Astrocyte (in vitro differentiated cells and primary cell): ENCODE measurements at regions not wholly inside any gene's neighbourhood (a gene's known extent, or its start where the extent isn't known, plus 50 kb on each side); places are given as distances from the start of the nearest gene placed in this dataset.

Source experiments
- DNase-seq: peaks from one replicate; pipeline ENCODE4 v3.0.0-alpha.2; 2010; ENCODE audit warnings: low read depth
- FAIRE-seq: peaks from 2 replicates; lab custom pipeline; 2011; peaks lifted over from hg19 to GRCh38; lab: Jason Lieb, UNC
- H2AFZ ChIP-seq: 2 replicates; pipeline ENCODE4 v1.6.0; 2012; ENCODE audit warnings: low read depth, low read length, inconsistent platforms
- H3K27ac ChIP-seq: 2 replicates; pipeline ENCODE4 v1.5.1; 2011; ENCODE audit warnings: low read depth, low read length, inconsistent platforms
- H3K27me3 ChIP-seq: 2 replicates; pipeline ENCODE4 v1.6.0; 2011; ENCODE audit warnings: low read length, inconsistent platforms; ENCODE audit not compliant: insufficient read depth
- H3K36me3 ChIP-seq: 2 replicates; pipeline ENCODE4 v1.5.1; 2011; ENCODE audit warnings: low read length, inconsistent platforms; ENCODE audit not compliant: insufficient read depth
- H3K4me1 ChIP-seq: 2 replicates; pipeline ENCODE4 v1.5.1; 2011; ENCODE audit warnings: low read length, inconsistent platforms; ENCODE audit not compliant: insufficient read depth
- H3K4me2 ChIP-seq: 2 replicates; pipeline ENCODE4 v1.6.0; 2012; ENCODE audit warnings: low read length, inconsistent platforms
- H3K4me3 ChIP-seq: 2 replicates; pipeline ENCODE4 v1.5.1; 2011; ENCODE audit warnings: low read depth, mild to moderate bottlenecking, low read length, inconsistent platforms; ENCODE audit not compliant: insufficient read depth
- H3K79me2 ChIP-seq: 2 replicates; pipeline ENCODE4 v1.6.0; 2012; ENCODE audit warnings: mild to moderate bottlenecking, low read length, inconsistent platforms; ENCODE audit not compliant: insufficient read depth
- H3K9ac ChIP-seq: 2 replicates; pipeline ENCODE4 v1.6.0; 2012; ENCODE audit warnings: mild to moderate bottlenecking, low read length, inconsistent platforms
- H3K9me3 ChIP-seq: 2 replicates; pipeline ENCODE4 v1.5.1; 2012; ENCODE audit warnings: low read depth, mild to moderate bottlenecking, low read length, inconsistent platforms; ENCODE audit not compliant: insufficient read depth
- H4K20me1 ChIP-seq: 2 replicates; pipeline ENCODE4 v1.6.0; 2012; ENCODE audit warnings: low read length, inconsistent platforms; ENCODE audit not compliant: insufficient read depth
- H3K27ac Mint-ChIP-seq: one replicate; pipeline ENCODE4 v1.8.0; 2021; ENCODE audit warnings: mild to moderate bottlenecking, mixed read lengths; ENCODE audit not compliant: unreplicated experiment
- H3K27me3 Mint-ChIP-seq: one replicate; pipeline ENCODE4 v1.8.0; 2021; ENCODE audit warnings: low read depth, mixed read lengths; ENCODE audit not compliant: unreplicated experiment
- H3K36me3 Mint-ChIP-seq: one replicate; pipeline ENCODE4 v1.8.0; 2021; ENCODE audit warnings: low read depth, mixed read lengths; ENCODE audit not compliant: unreplicated experiment
- H3K4me1 Mint-ChIP-seq: one replicate; pipeline ENCODE4 v1.8.0; 2021; ENCODE audit warnings: low read depth, mixed read lengths; ENCODE audit not compliant: unreplicated experiment
- H3K4me3 Mint-ChIP-seq: one replicate; pipeline ENCODE4 v1.8.0; 2021; ENCODE audit warnings: mild to moderate bottlenecking, moderate library complexity, mixed read lengths; ENCODE audit not compliant: unreplicated experiment
- H3K9me3 Mint-ChIP-seq: one replicate; pipeline ENCODE4 v1.8.0; 2021; ENCODE audit warnings: mild to moderate bottlenecking, mixed read lengths; ENCODE audit not compliant: unreplicated experiment
- CTCF ChIP-seq: IDR thresholded peaks from 2 replicates; pipeline ENCODE4 v1.5.1; 2011; ENCODE audit warnings: low read depth, mild to moderate bottlenecking, inconsistent platforms, low read length, moderate library complexity; ENCODE audit not compliant: insufficient read depth
- EZH2 ChIP-seq: IDR thresholded peaks from 2 replicates; pipeline ENCODE4 v1.6.1; 2012; ENCODE audit warnings: mild to moderate bottlenecking, low read length, inconsistent platforms; ENCODE audit not compliant: insufficient read depth

- TF ChIP-seq CTCF (no peak), EZH2 (no peak)
- Mint-ChIP-seq H3K27ac (no peak overlapping the region), H3K9me3 (no peaks in the 10 kb centered on the region), H3K4me1 (peaks cover 11% of the 10 kb centered on the region), H3K27me3 (no peaks in the 10 kb centered on the region), H3K36me3 (no peaks in the 10 kb centered on the region), H3K4me3 (no peak overlapping the region)
- Histone ChIP-seq H3K9ac (no peak overlapping the region), H2AFZ (no peak overlapping the region), H3K79me2 (no peaks in the 10 kb centered on the region), H3K4me1 (no peaks in the 10 kb centered on the region), H3K27me3 (no peaks in the 10 kb centered on the region), H3K4me2 (no peak overlapping the region), H3K9me3 (no peaks in the 10 kb centered on the region), H3K36me3 (no peaks in the 10 kb centered on the region), H3K27ac (no peak overlapping the region), H3K4me3 (no peak overlapping the region), H4K20me1 (no peaks in the 10 kb centered on the region)
- DNase-seq (no peak), FAIRE-seq (no peak)
Measured at GRCh38 chr14:83988275-83988674, 1541.7 kb upstream of the FLRT2 start.

- H3K4me1 Mint-ChIP-seq: peaks cover 23% of the 10 kb centered on the region
- H3K9ac ChIP-seq: no peak overlapping the region
- no peaks in the 10 kb centered on the region for H3K27me3 ChIP-seq
- H3K4me2 ChIP-seq: no peak overlapping the region
- H3K27ac ChIP-seq: no peak overlapping the region
- no peaks in the 10 kb centered on the region for H3K36me3 Mint-ChIP-seq
- no peaks in the 10 kb centered on the region for H3K4me1 ChIP-seq
- H3K27ac Mint-ChIP-seq: no peak overlapping the region
- DNase-seq: no peak
- no peak overlapping the region for H2AFZ ChIP-seq
- no peaks in the 10 kb centered on the region for H3K9me3 ChIP-seq
- no peak overlapping the region for H3K4me3 Mint-ChIP-seq
- H4K20me1 ChIP-seq: no peaks in the 10 kb centered on the region
- no peaks in the 10 kb centered on the region for H3K27me3 Mint-ChIP-seq
- no peak for FAIRE-seq
- H3K4me3 ChIP-seq: no peak overlapping the region
- H3K79me2 ChIP-seq: no peaks in the 10 kb centered on the region
- TF ChIP-seq CTCF (no peak), EZH2 (no peak)
- no peaks in the 10 kb centered on the region for H3K36me3 ChIP-seq
- H3K9me3 Mint-ChIP-seq: no peaks in the 10 kb centered on the region
Measured at GRCh38 chr14:83991666-83992065, 1538.3 kb upstream of the FLRT2 start.

GRCh38 chr14:83992857-83993256 is 1537.1 kb upstream of the FLRT2 start:
- no peak overlapping the region for H3K9ac ChIP-seq
- TF ChIP-seq EZH2 (no peak), CTCF (no peak)
- H3K9me3 ChIP-seq: no peaks in the 10 kb centered on the region
- H4K20me1 ChIP-seq: no peaks in the 10 kb centered on the region
- H3K9me3 Mint-ChIP-seq: no peaks in the 10 kb centered on the region
- H3K36me3 Mint-ChIP-seq: no peaks in the 10 kb centered on the region
- peak overlapping the region; percentile 44 for H3K27ac Mint-ChIP-seq
- no peak overlapping the region for H3K4me3 Mint-ChIP-seq
- no peak overlapping the region for H3K27ac ChIP-seq
- H3K4me3 ChIP-seq: no peak overlapping the region
- H3K36me3 ChIP-seq: no peaks in the 10 kb centered on the region
- no peaks in the 10 kb centered on the region for H3K27me3 Mint-ChIP-seq
- FAIRE-seq: no peak
- no peaks in the 10 kb centered on the region for H3K79me2 ChIP-seq
- no peaks in the 10 kb centered on the region for H3K4me1 ChIP-seq
- peak; percentile 27 for DNase-seq
- no peak overlapping the region for H3K4me2 ChIP-seq
- H3K27me3 ChIP-seq: no peaks in the 10 kb centered on the region
- no peak overlapping the region for H2AFZ ChIP-seq
- H3K4me1 Mint-ChIP-seq: peaks cover 23% of the 10 kb centered on the region
